ENCODE measurements at regions not wholly inside any gene's neighbourhood (a gene's known extent, or its start where the extent isn't known, plus 50 kb on each side); places are given as distances from the start of the nearest gene placed in this dataset.

- no peak overlapping the region for H3K4me3 ChIP-seq
- H3K27ac ChIP-seq = no peak overlapping the region
- H3K36me3 ChIP-seq (ENCODE audit: low read depth, missing control alignments) = no peaks in the 10 kb centered on the region
- no peaks in the 10 kb centered on the region for H3K27me3 ChIP-seq
- no peaks in the 10 kb centered on the region for H3K4me1 ChIP-seq
- DNase-seq = no peak
- intact Hi-C loops (cut with DNase I; ENCODE audit: low total_unique reads) = no loop called here
- WGBS, 2 donors = 90% methylated on average over 8 of the region's 8 CpGs
- TF ChIP-seq CTCF (IDR thresholded peaks at IDR 0.05) (no peak), POLR2A (IDR thresholded peaks at IDR 0.05) (no peak)
- H3K9me3 ChIP-seq = no peaks in the 10 kb centered on the region
Measured at GRCh38 chr2:11977766-11978524, 231.5 kb downstream of the LPIN1 start.

- Histone ChIP-seq H3K36me3 (ENCODE audit: low read depth, missing control alignments) (no peaks in the 10 kb centered on the region), H3K4me3 (no peak overlapping the region), H3K9me3 (no peaks in the 10 kb centered on the region), H3K27me3 (no peaks in the 10 kb centered on the region), H3K27ac (no peak overlapping the region), H3K4me1 (no peaks in the 10 kb centered on the region)
- TF ChIP-seq POLR2A (IDR thresholded peaks at IDR 0.05) (no peak), CTCF (IDR thresholded peaks at IDR 0.05) (no peak)
- intact Hi-C loops (cut with DNase I; ENCODE audit: low total_unique reads) = no loop called here
- 79 to 96% methylated on average over 9 of the region's 9 CpGs for WGBS, 2 donors
- DNase-seq = no peak
Measured at GRCh38 chr2:11980809-11981208, 234.4 kb downstream of the LPIN1 start.

- no peaks in the 10 kb centered on the region for H3K36me3 ChIP-seq (ENCODE audit: low read depth, missing control alignments)
- no peak for TF ChIP-seq CTCF (IDR thresholded peaks at IDR 0.05)
- TF ChIP-seq POLR2A (IDR thresholded peaks at IDR 0.05) = no peak
- intact Hi-C loops (cut with DNase I; ENCODE audit: low total_unique reads) = no loop called here
- whole genome bisulfite sequencing, 2 donors = 83 to 89% methylated on average over 4 of the region's 4 CpGs
- no peaks in the 10 kb centered on the region for H3K27me3 ChIP-seq
- H3K9me3 ChIP-seq = no peaks in the 10 kb centered on the region
- no peak overlapping the region for H3K4me3 ChIP-seq
- no peak overlapping the region for H3K27ac ChIP-seq
- H3K4me1 ChIP-seq = no peaks in the 10 kb centered on the region
- DNase-seq = no peak
Measured at GRCh38 chr2:11983401-11983800, 237.0 kb downstream of the LPIN1 start.

- TF ChIP-seq CTCF (IDR thresholded peaks at IDR 0.05) = no peak
- H3K36me3 ChIP-seq (ENCODE audit: low read depth, missing control alignments) = no peaks in the 10 kb centered on the region
- no peak overlapping the region for H3K4me3 ChIP-seq
- 86 to 90% methylated on average over 7 to 9 of the region's 9 CpGs for WGBS, 2 donors
- H3K9me3 ChIP-seq = no peaks in the 10 kb centered on the region
- no peak overlapping the region for H3K27ac ChIP-seq
- no peaks in the 10 kb centered on the region for H3K4me1 ChIP-seq
- H3K27me3 ChIP-seq = no peaks in the 10 kb centered on the region
- intact Hi-C loops (cut with DNase I; ENCODE audit: low total_unique reads) = no loop called here
- no peak for DNase-seq
Measured at GRCh38 chr2:11983870-11984269, 237.4 kb downstream of the LPIN1 start.
